K562 (cell line): ENCODE measurements at regions not wholly inside any gene's neighbourhood (a gene's known extent, or its start where the extent isn't known, plus 50 kb on each side); places are given as distances from the start of the nearest gene placed in this dataset.

Experiments used
- ATAC-seq: fragments of 200-7000 bp; cut with Tn5 transposase; 3 replicates; pipeline ENCODE4 v1.9.1; 2020; ENCODE audit warnings: moderate library complexity
- BruUV-seq: library from RNA; stranded (reverse); fragments of 400-500 nt; replicated peaks from 2 replicates; lab custom pipeline; 2021; lab: Mats Ljungman, UMichigan
- CTCF ChIA-PET: fragments of 300-600 bp; formaldehyde crosslinking; extraction: SDS; loops from one replicate; lab custom pipeline; 2021; ENCODE audit warnings: low intra/inter-chr PET ratio; lab: Yijun Ruan, JAX
- POLR2A ChIA-PET: fragments of 300-600, 350-650 bp; sonication (Branson Sonifier 250); formaldehyde crosslinking; extraction: SDS; loops from one replicate; lab custom pipeline; 2021; ENCODE audit warnings: antibody characterized with exemption, inconsistent platforms; lab: Yijun Ruan, JAX
- DNase-seq, 4 experiments: peaks; one replicate each; pipeline versions ENCODE4 v3.0.0 to v3.0.0-alpha.2; 2011 to 2018; ENCODE audit warnings: low spot score in 3 of 4, mixed read lengths in 3 of 4; ENCODE audit errors: extremely low read depth in 1 of 4
- FAIRE-seq: peaks from 2 replicates; lab custom pipeline; 2011; peaks lifted over from hg19 to GRCh38; lab: Jason Lieb, UNC
- H2AFZ ChIP-seq: 2 replicates; pipeline ENCODE4 v1.6.0; 2011; ENCODE audit warnings: low read depth, low read length, control low read depth, inconsistent platforms
- H3K27ac ChIP-seq: fragments of 200-600 bp; 3 replicates; pipeline ENCODE4 v1.8.0; 2011; ENCODE audit warnings: low read depth, mild to moderate bottlenecking, control low read depth, inconsistent platforms, low read length, moderate library complexity, mixed read lengths; ENCODE audit errors: extremely low read depth
- H3K27me3 ChIP-seq, 2 experiments: fragments of 300-600 bp in 1 of 2; 2 replicates in 1 of 2; 3 replicates in 1 of 2; pipeline versions ENCODE4 v1.6.0 to v1.8.0; 2011; ENCODE audit warnings: inconsistent platforms in 2 of 2, low read length in 2 of 2, mild to moderate bottlenecking in 1 of 2, mixed read lengths in 1 of 2, moderate library complexity in 1 of 2; ENCODE audit not compliant: control insufficient read depth in 2 of 2, insufficient read depth in 2 of 2
- H3K36me3 ChIP-seq: fragments of 300-600 bp; 3 replicates; pipeline ENCODE4 v1.8.0; 2011; ENCODE audit warnings: mild to moderate bottlenecking, low read length, inconsistent platforms; ENCODE audit not compliant: control insufficient read depth, insufficient read depth
- H3K4me1 ChIP-seq, 2 experiments: fragments of 200-600 bp in 1 of 2; replicated peaks in 1 of 2; 2 replicates in 1 of 2; 3 replicates in 1 of 2; pipeline versions ENCODE4 v1.5.1 to v1.8.0; 2011; ENCODE audit warnings: inconsistent platforms in 2 of 2, low read length in 2 of 2, mild to moderate bottlenecking in 1 of 2, mixed read lengths in 1 of 2, moderate library complexity in 1 of 2; ENCODE audit not compliant: control insufficient read depth in 2 of 2, insufficient read depth in 2 of 2
- H3K4me2 ChIP-seq: 2 replicates; pipeline ENCODE4 v1.6.1; 2011; ENCODE audit warnings: low read length, control low read depth, inconsistent platforms, mixed read lengths; ENCODE audit not compliant: insufficient read depth
- H3K4me3 ChIP-seq: fragments of 200-600 bp; sonication (generic), shearing (Covaris generic); 2 replicates; pipeline ENCODE4 v1.5.1; 2016; ENCODE audit warnings: control low read depth, inconsistent platforms
- H3K79me2 ChIP-seq: fragments of 200-600 bp; 3 replicates; pipeline ENCODE4 v1.8.0; 2011; ENCODE audit warnings: low read length, inconsistent platforms; ENCODE audit not compliant: control insufficient read depth, insufficient read depth
- H3K9ac ChIP-seq, 2 experiments: 2 replicates each; pipeline versions ENCODE4 v1.6.0 to v1.6.1; 2011; ENCODE audit warnings: low read depth in 2 of 2, low read length in 2 of 2, control low read depth in 1 of 2, inconsistent platforms in 1 of 2, mild to moderate bottlenecking in 1 of 2, mixed read lengths in 1 of 2; ENCODE audit not compliant: insufficient read depth in 1 of 2
- H3K9me1 ChIP-seq: one replicate; pipeline ENCODE4 v1.6.0; 2011; ENCODE audit warnings: inconsistent platforms, mild to moderate bottlenecking, low read length, moderate library complexity; ENCODE audit not compliant: control insufficient read depth, insufficient read depth
- H3K9me3 ChIP-seq: replicated peaks from 2 replicates; pipeline ENCODE4 v1.5.1; 2011; ENCODE audit warnings: low read depth, low read length, inconsistent platforms; ENCODE audit not compliant: control insufficient read depth, insufficient read depth
- H4K20me1 ChIP-seq: replicated peaks from 2 replicates; pipeline ENCODE4 v1.6.1; 2011; ENCODE audit warnings: low read length, inconsistent platforms, mixed read lengths; ENCODE audit not compliant: control insufficient read depth, insufficient read depth
- ARNT ChIP-seq, 2 experiments: fragments of 450-650 bp; IDR thresholded peaks; 2 replicates each; pipeline ENCODE4 v1.6.1; 2016; ENCODE audit warnings: mild to moderate bottlenecking in 1 of 2
- ATF1 ChIP-seq, 2 experiments: fragments of 450-650 bp in 1 of 2; IDR thresholded peaks; 2 replicates each; pipeline ENCODE4 v1.6.1; 2016; ENCODE audit warnings: missing compliant biosample characterization in 1 of 2, missing genetic modification characterization in 1 of 2
- CEBPG ChIP-seq, 3 experiments: fragments of 200-800 bp in 1 of 3; sonication (Bioruptor generic) in 1 of 3; sonication (generic) in 1 of 3; formaldehyde crosslinking in 1 of 3; IDR thresholded peaks in 2 of 3; conservative IDR thresholded peaks in 1 of 3; 2 replicates each; pipeline versions ENCODE4 v1.6.1 to v1.8.0; 2016 to 2022; ENCODE audit warnings: missing compliant biosample characterization in 2 of 3, missing genetic modification characterization in 2 of 3, mild to moderate bottlenecking in 1 of 3, missing genetic modification reagents in 1 of 3
- FOXK2 ChIP-seq, 2 experiments: fragments of 450-650 bp; IDR thresholded peaks in 1 of 2; conservative IDR thresholded peaks in 1 of 2; 2 replicates each; pipeline ENCODE4 v1.6.1; 2016; ENCODE audit warnings: low read depth in 2 of 2, mild to moderate bottlenecking in 1 of 2
- GABPB2 ChIP-seq: fragments of 250-450 bp; sonication (Bioruptor Pico); conservative IDR thresholded peaks from 2 replicates; pipeline ENCODE4 v1.5.1; 2021; ENCODE audit warnings: mild to moderate bottlenecking
- MCM3 ChIP-seq: fragments of 450-650 bp; IDR thresholded peaks from 2 replicates; pipeline ENCODE4 v1.6.1; 2016
- MEF2A ChIP-seq: IDR thresholded peaks from 2 replicates; pipeline ENCODE4 v1.6.1; 2011; ENCODE audit warnings: low read depth, mild to moderate bottlenecking, low read length, moderate library complexity; ENCODE audit not compliant: control insufficient read depth
- NFE2L1 ChIP-seq: fragments of 450-650 bp; IDR thresholded peaks from 2 replicates; pipeline ENCODE4 v1.6.1; 2016; ENCODE audit warnings: missing genetic modification characterization, low read depth, mild to moderate bottlenecking, missing compliant biosample characterization, moderate library complexity, borderline replicate concordance
- NFIX ChIP-seq: fragments of 250-450 bp; sonication (Bioruptor Pico); IDR thresholded peaks from 2 replicates; pipeline ENCODE4 v1.4.0; 2020; ENCODE audit warnings: low read depth, mild to moderate bottlenecking, moderate library complexity
- PTTG1 ChIP-seq: fragments of 450-650 bp; IDR thresholded peaks from 2 replicates; pipeline ENCODE4 v1.6.1; 2016; ENCODE audit warnings: low read depth, mild to moderate bottlenecking, missing genetic modification characterization, missing compliant biosample characterization
- RBBP5 ChIP-seq: fragments of 200-600 bp; sonication (generic); IDR thresholded peaks from 2 replicates; pipeline ENCODE4 v1.6.1; 2012; ENCODE audit warnings: borderline replicate concordance, mild to moderate bottlenecking, low read length, control low read depth, inconsistent platforms; ENCODE audit not compliant: insufficient read depth, poor library complexity, severe bottlenecking
- RBM14 ChIP-seq: fragments of 200-400 bp; formaldehyde crosslinking; IDR thresholded peaks from 2 replicates; pipeline ENCODE4 v1.6.1; 2018; ENCODE audit warnings: low read depth, mild to moderate bottlenecking, low read length, moderate library complexity, borderline replicate concordance; ENCODE audit not compliant: insufficient read depth
- SRSF7 ChIP-seq: fragments of 200-400 bp; formaldehyde crosslinking; optimal IDR thresholded peaks from 2 replicates; pipeline ENCODE3; 2017; ENCODE audit warnings: mild to moderate bottlenecking, low read depth, low read length
- TARDBP ChIP-seq: fragments of 450-650 bp; IDR thresholded peaks from 2 replicates; pipeline ENCODE4 v1.6.1; 2016
- ZNF212 ChIP-seq: fragments of 450-650 bp; formaldehyde crosslinking; IDR thresholded peaks from 2 replicates; pipeline ENCODE4 v1.4.0; 2020; ENCODE audit warnings: mild to moderate bottlenecking
- ZNF280A ChIP-seq: fragments of 450-650 bp; IDR thresholded peaks from 2 replicates; pipeline ENCODE4 v1.6.1; 2018; ENCODE audit warnings: mild to moderate bottlenecking, low read depth; ENCODE audit not compliant: partially characterized antibody
- ZNF354B ChIP-seq: fragments of 250-450 bp; sonication (Bioruptor Pico); IDR thresholded peaks from 2 replicates; pipeline ENCODE4 v1.4.0; 2020
- ZNF780A ChIP-seq: fragments of 250-450 bp; sonication (Bioruptor Pico); IDR thresholded peaks from 2 replicates; pipeline ENCODE4 v1.5.0; 2021; ENCODE audit warnings: mild to moderate bottlenecking
- WGBS: fragments of 100-300 bp; shearing (Covaris generic); methylation state at CpG from one replicate; pipeline ENCODE4 v1.1.6; 2016; ENCODE audit warnings: low coverage, mixed read lengths; ENCODE audit not compliant: insufficient coverage; ENCODE audit errors: missing lambda C conversion rate; 5-methylcytosine and 5-hydroxymethylcytosine counted together
- in situ Hi-C: fragments of 300-500 bp; cut with MboI; formaldehyde crosslinking; loops from 4 replicates; pipeline ENCODE4 v1.15.0; 2018; ENCODE audit warnings: inconsistent platforms, mixed read lengths
- intact Hi-C: fragments of 100-400 bp; cut with micrococcal nuclease; formaldehyde crosslinking; loops from 2 replicates; pipeline ENCODE4 v1.14.2; 2022
- TF ChIP-seq, protein P1 (sequence below), 2 experiments: fragments of 250-450 bp in 1 of 2; fragments of 450-650 bp in 1 of 2; sonication (Bioruptor Pico) in 1 of 2; IDR thresholded peaks; 2 replicates each; pipeline versions ENCODE4 v1.6.1 to v1.8.0; 2016 to 2021; ENCODE audit warnings: mild to moderate bottlenecking in 2 of 2, moderate library complexity in 2 of 2, missing compliant biosample characterization in 1 of 2, missing genetic modification characterization in 1 of 2

- Histone ChIP-seq H3K27me3 (no peaks in the 10 kb centered on the region), H2AFZ (no peak overlapping the region), H3K9ac (no peak overlapping the region), H3K4me2 (no peak overlapping the region), H3K79me2 (no peaks in the 10 kb centered on the region), H3K27ac (no peak overlapping the region), H3K36me3 (no peaks in the 10 kb centered on the region), H3K4me1 (no peaks in the 10 kb centered on the region), H3K9me3 (no peaks in the 10 kb centered on the region), H3K4me3 (no peak overlapping the region), H4K20me1 (no peaks in the 10 kb centered on the region), H3K9me1 (no peaks in the 10 kb centered on the region)
- intact Hi-C loops (no loop called here), in situ Hi-C loops (no loop called here)
- ATAC-seq (no peak), FAIRE-seq (no peak), DNase-seq (no peak)
- ChIA-PET POLR2A (no interaction called here), CTCF (no interaction called here)
- BruUV-seq = no TSS peak
- 0% methylated on average over 1 of the region's 1 CpG for WGBS
- no peak for TF ChIP-seq ARNT (IDR thresholded peaks at IDR 0.05)
- TF ChIP-seq ZNF354B (CRISPR knock-in tag) = no peak
- TF ChIP-seq CEBPG (CRISPR knock-in tag; IDR thresholded peaks at IDR 0.05) = no peak
- no peak for TF ChIP-seq CEBPG (tag; conservative IDR thresholded peaks at IDR 0.05 in 1 of 2, IDR thresholded peaks at IDR 0.05 in 1 of 2)
- no peak for TF ChIP-seq NFE2L1 (tag)
- TF ChIP-seq, protein P1, sequence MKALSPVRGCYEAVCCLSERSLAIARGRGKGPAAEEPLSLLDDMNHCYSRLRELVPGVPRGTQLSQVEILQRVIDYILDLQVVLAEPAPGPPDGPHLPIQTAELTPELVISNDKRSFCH (CRISPR knock-in tag; IDR thresholded peaks at IDR 0.05) = no peak
- TF ChIP-seq, protein P1 (tag; IDR thresholded peaks at IDR 0.05) = no peak
- no peak for TF ChIP-seq FOXK2 (conservative IDR thresholded peaks at IDR 0.05 in 1 of 2, IDR thresholded peaks at IDR 0.05 in 1 of 2; ENCODE audit: low read depth in 2 of 2)
- no peak for TF ChIP-seq ZNF780A
- no peak for TF ChIP-seq TARDBP
- TF ChIP-seq MEF2A = no peak
- TF ChIP-seq ZNF212 (CRISPR knock-in tag) = no peak
- no peak for TF ChIP-seq PTTG1 (tag)
- no peak for TF ChIP-seq RBM14
- no peak for TF ChIP-seq ATF1 (CRISPR knock-in tag; IDR thresholded peaks at IDR 0.05)
- no peak for TF ChIP-seq ATF1 (tag; IDR thresholded peaks at IDR 0.05)
- no peak for TF ChIP-seq GABPB2 (CRISPR knock-in tag)
- TF ChIP-seq RBBP5 = no peak
- no peak for TF ChIP-seq SRSF7
- no peak for TF ChIP-seq NFIX (CRISPR knock-in tag)
- no peak for TF ChIP-seq ZNF280A
- no peak for TF ChIP-seq MCM3
These were observed 1078.1 kb downstream of the SORCS1 start for GRCh38 chr10:106086391-106086790.
